HG03575 (cell line): ENCODE measurements at regions not wholly inside any gene's neighbourhood (a gene's known extent, or its start where the extent isn't known, plus 50 kb on each side); places are given as distances from the start of the nearest gene placed in this dataset.

ENCODE experiments used
- ATAC-seq: cut with Tn5 transposase; IDR thresholded peaks from one replicate; pipeline ENCODE4 v1.9.1; 2021; ENCODE audit not compliant: unreplicated experiment, insufficient number of reproducible peaks, low FRiP score; ENCODE audit errors: extremely low read depth

DNA sequence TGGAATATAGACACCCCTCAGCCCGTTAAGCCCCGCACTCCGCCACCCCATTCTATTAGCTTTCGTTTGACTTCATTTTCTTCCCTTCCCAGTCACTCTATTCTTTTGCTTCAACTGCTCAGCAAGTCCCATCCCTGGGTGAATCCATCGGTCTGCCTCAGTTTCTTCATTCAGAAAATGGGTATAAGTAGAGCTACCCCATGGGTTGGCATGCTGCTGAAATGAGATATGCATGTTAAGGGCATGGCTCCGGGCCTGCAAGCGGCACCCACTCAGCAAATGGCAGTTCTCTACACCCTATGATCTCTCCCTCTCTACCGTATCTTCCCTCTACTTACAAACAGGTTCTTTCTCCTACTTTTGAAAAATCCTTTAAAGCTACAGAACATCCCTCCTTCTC, 87.8 kb upstream of the IRF2BP2 start:
- no peak for ATAC-seq

DNA sequence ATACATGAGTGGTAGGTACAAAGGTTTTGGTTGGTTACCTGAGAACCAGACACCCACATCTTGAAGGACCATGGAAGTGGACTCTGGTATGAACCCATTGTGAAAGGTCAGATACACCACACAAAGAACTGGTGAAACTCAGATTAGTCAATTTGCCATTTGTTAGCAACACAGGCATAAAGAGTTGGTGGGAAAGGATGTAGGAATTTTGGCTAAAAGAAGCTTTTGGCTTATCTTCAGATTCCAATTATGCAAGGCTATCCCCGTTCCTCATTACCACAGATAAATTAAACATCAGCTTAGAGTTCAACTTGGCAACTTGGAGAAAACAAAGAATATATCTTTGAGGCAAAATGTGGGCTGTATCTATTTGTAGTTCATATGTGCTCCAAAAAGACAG, 87.0 kb upstream of the IRF2BP2 start:
- ATAC-seq: no peak

DNA sequence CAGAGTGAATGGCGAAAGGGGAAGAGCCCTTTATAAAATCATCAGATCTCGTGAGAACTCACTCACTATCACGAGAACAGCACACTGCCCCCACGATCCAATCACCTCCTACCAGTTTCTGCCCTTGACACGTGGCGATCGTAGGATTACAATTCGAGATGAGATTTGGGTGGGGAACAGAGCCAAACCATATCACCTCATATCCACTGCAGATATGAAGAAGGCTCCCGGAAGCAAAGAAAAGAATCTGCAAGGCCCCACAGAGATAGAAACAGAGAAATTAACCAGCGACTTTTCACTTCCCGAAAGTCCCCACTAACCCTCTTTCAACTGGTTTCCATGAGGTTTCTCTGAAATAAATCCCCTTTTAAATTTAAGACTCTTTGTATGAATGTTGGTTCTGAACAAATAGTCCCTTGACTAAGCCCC, 86.2 kb upstream of the IRF2BP2 start:
- peak; percentile 29 for ATAC-seq

DNA sequence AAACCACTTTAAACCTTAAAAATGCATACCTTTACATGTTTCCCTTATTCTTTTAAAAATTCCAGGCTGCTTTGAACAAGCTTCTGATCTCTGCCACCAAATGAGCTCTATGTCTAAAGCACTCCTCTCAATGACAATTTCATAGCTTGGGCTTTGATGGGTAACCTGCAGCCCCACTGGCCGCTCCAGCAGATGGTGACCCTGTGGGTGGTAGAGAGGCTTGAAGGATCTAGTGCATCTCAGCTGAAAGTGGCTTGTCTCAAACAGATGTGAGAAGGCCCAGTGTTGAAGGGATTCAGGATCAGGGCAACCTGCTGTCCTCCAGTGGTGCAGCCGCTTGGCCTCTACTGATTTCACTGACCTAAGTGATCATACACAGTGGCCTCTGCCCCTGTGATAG, 84.7 kb upstream of the IRF2BP2 start:
- no peak for ATAC-seq

DNA sequence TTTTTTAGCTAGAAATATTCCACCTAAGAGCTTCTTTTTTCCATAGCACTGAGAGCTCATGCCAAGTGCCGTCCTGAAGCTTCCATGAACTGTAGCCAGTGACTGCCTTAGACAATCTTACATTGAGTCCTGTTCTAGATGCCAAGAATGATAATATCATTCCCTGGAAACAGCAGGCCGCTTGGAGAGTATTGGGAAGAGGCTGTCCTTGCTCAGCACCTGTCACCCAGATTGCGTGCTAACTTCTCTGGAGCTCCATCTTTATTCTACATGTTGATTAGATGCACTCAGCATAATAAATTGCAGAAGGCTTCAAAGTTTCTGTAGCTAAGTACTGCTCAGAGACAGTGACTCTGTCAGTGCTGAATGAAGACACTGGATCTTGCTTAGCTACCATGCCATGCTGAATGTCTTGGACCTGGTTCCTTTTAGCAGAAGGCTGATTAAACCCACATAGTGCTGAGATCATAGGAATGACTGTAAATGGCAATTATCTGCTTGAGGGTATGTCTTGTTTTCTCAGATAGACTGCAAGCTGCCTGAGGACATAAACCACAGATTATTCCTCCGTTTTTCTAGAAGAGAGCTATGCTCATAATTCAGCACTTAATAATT, 83.1 kb upstream of the IRF2BP2 start:
- no peak for ATAC-seq

DNA sequence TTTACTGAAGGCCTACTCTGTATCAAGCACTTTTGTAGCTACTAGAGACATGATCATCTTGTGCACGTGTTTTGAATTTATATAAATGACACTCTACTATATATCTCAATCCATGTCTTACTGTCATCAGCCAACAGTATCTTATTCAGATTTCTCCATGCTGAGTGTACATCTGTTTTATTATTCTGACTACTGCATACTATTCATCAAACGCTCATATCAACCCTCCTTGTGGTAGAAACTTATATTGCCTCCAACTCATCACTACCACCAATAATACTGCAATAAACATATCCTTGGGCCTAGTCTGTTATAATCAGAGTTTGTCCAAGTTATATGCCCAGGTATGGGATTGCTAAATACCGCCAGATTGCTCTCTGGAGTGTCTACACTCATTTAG, 81.6 kb upstream of the IRF2BP2 start:
- ATAC-seq: no peak

DNA sequence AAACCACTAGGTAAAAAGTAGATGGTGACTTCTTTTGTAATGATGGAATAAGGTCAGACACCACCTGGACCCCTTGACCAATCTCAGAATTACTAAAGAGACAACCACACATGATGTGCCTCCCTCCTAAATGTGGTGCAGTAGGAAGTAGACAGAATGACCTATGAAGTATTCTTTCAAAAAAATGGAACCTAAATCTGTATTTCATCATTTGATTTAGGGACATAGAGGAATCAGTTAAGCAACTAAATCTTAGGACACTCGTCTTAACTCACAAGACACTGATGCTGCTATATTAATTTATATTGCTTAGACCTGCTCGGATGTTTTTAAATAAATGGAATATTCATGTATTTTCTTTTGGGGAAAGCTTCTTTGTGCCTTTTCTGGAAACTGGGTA, 80.9 kb upstream of the IRF2BP2 start:
- no peak for ATAC-seq

DNA sequence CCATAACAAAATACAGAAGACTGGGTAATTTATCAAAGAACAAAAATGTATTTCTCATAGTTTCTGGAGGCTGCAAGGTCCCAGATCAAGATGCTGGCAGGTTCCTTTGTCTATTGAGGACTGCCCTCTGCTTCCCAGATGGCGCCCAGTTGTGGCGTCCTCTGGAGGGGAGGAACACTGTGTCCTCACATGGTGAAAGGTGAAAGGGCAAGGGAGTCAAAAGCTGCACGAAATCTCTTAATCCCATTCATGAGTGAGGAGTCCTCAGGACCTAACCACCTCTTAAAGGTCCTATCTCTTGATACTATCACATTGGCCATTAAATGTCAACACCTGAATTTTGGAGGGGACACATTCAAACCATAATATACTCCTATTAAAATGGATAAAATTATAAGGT, 79.3 kb upstream of the IRF2BP2 start:
- ATAC-seq: no peak

DNA sequence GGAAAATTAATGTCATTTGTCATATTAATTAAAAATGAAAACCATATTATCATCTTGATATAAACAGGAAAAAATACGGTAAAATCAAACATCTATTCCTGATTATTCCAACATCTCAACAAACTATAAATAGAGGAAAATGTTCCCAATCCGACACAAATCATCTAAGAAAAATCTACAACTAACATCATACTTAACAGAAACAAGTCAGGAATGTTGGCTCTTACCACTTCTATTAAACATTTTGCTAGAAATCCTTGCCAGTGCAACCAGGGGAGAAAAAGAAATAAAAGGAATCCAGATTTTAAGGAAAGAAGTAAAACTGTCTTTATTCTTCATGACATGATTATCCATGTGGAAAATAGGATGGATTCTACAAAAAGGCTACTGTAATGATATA, 77.0 kb upstream of the IRF2BP2 start:
- no peak for ATAC-seq

DNA sequence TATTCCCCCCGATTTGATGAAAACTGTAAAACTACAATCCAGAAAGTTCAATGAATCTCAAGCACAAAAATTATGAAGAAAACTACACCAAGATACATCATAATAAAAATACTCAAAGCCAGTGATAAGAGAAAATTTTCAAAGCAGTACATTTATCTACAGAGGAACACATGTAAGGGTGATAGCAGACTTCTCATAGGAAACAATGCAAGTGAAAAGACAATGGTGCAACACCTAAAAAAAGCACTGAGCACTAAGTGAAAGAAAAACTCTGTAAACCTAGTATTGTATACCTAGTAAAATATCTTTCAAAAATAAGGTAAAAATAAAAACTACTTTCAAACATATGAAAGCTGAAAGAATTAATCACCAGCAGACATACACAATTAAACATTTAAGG, 76.1 kb upstream of the IRF2BP2 start:
- ATAC-seq: no peak

DNA sequence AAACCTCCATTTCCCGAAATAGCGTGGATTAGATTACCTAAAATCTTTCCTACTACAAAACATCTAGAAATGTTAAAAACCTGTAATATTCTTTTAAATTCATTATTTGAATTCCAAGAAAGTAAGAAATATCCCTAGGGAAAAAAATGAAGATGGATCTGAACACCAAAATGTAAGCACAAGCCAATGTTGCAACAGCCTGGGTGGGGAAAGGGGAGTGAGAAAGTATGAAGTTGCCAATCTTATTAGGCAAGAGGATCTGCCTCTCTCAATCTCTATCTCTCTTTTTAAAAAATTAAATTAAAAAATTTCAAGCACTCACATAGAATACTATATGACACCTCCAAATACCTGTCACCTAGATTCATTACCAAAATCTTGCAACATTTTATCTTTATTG, 74.9 kb upstream of the IRF2BP2 start:
- no peak for ATAC-seq

DNA sequence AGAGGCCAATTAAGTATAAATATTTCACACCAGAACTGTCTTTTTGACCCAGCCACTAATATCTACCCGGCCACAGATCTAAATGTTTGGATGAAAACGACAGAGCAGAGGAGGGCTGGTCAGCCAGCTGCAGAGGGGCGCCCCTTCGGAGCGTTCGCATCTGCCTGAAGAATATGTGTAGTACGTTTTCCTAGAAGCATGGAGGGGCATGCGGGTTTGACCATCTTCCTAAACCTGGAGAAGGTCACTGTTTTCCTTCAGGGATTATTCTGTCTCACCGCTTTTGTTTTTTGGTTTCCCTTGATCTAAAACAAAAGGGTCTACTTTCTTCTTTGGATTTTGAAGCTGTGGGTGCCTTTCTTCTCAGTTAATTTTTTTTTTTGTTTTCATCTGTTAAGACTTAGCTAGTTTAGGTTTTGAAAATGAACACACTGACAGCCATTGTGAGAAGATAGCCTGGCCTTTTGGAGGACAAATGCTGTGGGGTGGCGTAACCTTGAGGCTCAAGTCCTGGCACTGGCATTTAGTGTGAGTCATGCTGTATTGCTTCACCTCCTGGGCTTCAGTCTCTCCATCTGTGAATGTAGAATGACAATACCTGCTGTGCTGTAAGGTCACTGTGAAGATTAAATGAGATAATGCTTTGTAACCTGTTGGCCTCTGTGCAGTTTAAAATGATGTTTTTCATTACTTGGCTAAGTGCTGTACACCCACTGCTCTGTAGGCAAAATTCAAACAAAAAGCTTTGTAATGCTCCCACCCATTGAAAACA, 74.1 kb upstream of the IRF2BP2 start:
- no peak for ATAC-seq

DNA sequence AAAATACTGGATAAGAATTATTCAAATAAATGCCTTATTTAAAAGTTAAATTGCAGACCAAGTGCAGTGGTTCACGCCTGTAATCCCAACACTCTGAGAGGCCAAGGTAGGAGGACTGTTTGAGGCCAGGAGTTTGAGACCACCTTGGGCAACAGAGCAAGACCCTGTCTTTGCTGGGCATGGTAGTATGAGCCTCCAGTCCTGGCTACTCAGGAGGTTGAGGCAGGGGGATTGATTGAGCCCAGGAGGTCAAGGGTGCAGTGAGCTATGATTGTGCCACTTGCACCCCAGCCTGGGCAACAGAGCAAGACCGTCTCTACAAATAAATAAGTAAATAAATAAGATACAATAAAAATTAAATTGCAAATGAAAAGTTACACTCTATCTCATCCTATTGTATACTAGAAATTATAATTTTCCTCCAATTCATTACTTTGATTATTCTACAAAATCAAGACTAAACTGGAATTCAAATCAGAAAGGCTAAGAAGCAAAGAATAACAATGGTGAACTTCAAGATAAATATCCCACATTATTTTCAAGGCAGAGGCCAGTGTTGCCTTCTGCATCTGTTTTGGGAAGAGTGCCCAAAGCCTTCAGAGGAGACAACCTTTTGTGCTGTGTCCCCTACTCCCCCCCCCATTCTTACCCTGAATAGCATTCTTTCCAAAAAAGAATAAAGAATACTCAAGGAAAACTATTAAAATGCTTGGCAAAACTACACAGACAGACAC, 73.3 kb upstream of the IRF2BP2 start:
- ATAC-seq: no peak

DNA sequence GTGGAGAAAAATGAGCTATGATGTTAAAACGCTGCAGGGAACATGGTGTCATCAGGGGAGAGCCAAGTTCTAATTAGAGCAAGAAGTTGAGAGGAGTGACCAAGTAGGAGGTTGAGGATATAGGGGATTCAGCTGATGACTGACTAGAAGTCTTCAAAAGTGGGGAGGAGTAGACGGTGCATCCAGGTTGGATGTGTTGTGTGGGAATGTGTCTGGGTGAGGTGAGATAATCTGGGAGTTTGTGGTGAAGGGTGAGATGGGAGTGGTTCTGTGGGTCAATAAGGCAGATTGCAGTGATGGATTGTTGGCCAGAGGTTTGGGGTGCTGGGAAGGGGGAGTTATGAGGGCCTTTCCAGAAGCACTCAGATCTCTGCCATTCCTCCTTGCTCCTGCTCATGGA, 72.0 kb upstream of the IRF2BP2 start:
- no peak for ATAC-seq

DNA sequence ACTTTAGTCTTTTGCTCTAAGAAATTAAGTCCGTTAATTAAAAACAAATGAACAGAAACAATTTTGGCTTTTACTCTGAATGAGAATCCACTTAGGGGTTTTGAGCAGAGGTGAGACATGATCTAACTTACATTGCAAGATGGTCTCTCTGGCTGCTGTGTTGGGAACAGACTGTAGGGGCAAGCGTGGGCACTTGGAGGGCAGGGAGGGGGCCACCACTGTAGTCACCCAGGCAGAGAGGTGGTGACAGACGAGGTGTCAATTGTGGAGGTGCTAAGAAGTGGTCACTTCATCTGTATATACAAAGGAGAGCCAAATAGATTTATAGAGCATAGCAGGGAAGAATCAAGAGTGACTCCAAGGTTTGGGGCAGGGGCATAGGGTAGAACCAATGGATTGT, 71.1 kb upstream of the IRF2BP2 start:
- ATAC-seq: no peak

DNA sequence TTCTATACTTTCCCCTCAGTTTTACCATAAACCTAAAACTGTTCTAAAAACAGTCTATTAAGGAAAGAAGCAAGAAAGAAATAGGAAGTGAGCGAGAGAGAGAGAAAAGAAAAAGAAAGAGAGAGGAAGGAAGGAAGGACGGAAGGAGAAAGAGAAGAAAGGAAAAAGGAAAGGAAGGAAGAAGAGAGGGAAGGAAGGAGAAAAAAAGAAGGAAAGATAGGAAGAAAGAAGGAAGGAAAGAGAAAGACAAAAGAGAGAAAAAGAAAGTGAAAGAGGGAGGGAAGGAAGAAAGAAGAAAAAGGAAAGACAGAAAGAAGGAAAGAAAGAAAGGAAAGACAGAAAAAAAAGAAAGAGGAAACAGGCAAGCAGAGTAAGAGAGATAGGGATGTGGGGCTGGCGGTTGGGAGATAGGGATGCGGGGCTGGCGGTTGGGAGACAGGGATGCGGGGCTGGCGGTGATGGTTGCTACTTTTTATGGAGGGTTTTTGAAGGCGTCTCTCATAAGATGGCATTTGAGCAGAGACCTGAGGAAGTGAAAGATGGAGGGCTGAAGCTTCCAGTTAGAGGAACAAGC, 70.4 kb upstream of the IRF2BP2 start:
- no peak for ATAC-seq

DNA sequence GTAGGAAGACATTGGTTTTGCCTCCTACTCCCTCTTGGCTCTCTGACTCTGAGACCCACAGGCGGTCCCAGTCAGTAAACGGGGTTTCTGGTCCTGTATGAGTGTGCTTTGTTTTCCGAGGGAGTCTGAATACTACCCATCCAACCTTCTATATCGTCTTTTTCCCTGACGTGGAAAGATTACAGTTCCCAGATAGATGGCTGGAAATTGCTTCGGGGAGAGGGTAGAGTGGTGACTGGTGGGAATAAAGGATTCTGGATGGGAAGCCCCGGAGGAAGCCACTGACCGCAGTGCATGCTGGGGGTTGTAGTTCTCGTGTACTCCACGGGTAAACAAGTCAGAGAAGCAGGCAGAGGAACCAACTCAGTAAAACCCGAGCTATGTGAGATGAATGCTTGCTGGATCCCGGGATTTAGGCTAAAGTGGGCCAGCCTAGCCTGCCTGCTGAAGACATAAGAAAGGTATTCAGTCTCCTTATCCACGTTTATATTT, 66.2 kb upstream of the IRF2BP2 start:
- no peak for ATAC-seq

DNA sequence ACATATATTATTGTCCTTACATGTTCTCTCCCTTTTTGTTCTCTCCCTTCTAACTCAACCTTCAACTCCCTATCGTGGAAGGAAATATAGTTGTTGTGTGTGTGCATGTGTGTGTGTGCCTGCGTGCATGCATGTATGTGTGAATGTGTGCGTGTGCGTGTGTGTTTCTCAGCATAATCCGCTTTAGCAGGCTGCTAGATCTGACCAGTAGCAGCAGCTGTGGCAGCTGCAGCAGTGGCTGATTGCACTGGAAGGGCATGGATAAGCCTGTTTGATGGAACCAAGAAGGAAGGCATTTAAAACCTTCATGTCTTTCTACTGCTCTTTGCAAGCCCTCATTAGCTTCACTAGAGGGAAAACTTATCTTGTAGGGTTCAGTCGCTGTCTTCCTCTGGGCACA, 65.6 kb upstream of the IRF2BP2 start:
- ATAC-seq: no peak

DNA sequence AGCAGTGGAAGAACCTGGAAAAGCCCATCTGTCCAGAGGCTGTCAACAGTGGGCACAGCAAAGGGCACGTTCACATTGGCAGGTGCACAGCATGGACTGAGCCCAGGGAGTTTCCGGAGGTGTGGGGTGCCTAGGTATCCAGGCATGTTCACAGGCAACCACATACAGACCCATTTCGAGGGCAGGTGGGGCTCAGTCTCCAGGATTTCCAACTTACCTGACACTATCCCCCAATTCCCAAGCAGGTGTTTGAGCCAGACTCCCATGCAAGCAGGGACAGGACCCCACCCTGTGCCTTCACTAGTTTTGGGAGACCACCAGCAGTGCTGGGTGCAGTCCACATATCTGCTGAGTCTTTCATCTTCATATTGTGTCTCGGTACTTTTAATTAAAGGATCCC, 65.0 kb upstream of the IRF2BP2 start:
- ATAC-seq: no peak
